Esophagus squamous epithelium (tissue), 5 donors: ENCODE measurements at regions not wholly inside any gene's neighbourhood (a gene's known extent, or its start where the extent isn't known, plus 50 kb on each side); places are given as distances from the start of the nearest gene placed in this dataset.

Source experiments
- DNase-seq: peaks from one replicate; lab custom pipeline; 2025; lab: John Stamatoyannopoulos, UW
- H3K27ac ChIP-seq, 4 donors: fragments of 200-600 bp; sonication (generic); one replicate each; pipeline ENCODE4 v1.5.1; 2016 to 2019; ENCODE audit warnings: mild to moderate bottlenecking in 1 of 4
- H3K27me3 ChIP-seq, 4 donors: fragments of 200-600 bp; sonication (generic); 1 replicate in 3 of 4; 2 replicates in 1 of 4; pipeline versions ENCODE4 v1.5.1 to v1.6.0; 2017 to 2021; ENCODE audit warnings: antibody characterized with exemption in 1 of 4
- H3K36me3 ChIP-seq, 3 donors: fragments of 200-600 bp; sonication (generic); one replicate each; pipeline ENCODE4 v1.5.1; 2016 to 2019
- H3K4me1 ChIP-seq, 3 donors: fragments of 200-600 bp; sonication (generic); one replicate each; pipeline ENCODE4 v1.5.1; 2017 to 2019
- H3K4me3 ChIP-seq, 4 donors: fragments of 200-600 bp; sonication (generic); 1 replicate in 3 of 4; 2 replicates in 1 of 4; pipeline ENCODE4 v1.5.1; 2016 to 2019; ENCODE audit warnings: mild to moderate bottlenecking in 2 of 4, moderate library complexity in 1 of 4
- H3K9me3 ChIP-seq, 3 donors: fragments of 200-600 bp; sonication (generic); one replicate each; pipeline ENCODE4 v1.5.1; 2016 to 2019
- CTCF ChIP-seq, 6 experiments: fragments of 450-650 bp in 4 of 6; fragments of 200-600 bp in 2 of 6; sonication (generic) in 2 of 6; IDR thresholded peaks; one replicate each; pipeline ENCODE4 v1.5.1; 2016 to 2019; ENCODE audit warnings: antibody characterized with exemption in 6 of 6, mild to moderate bottlenecking in 4 of 6, moderate library complexity in 4 of 6
- POLR2A ChIP-seq, 4 donors: fragments of 450-650 bp; IDR thresholded peaks; one replicate each; pipeline ENCODE4 v1.6.1; 2017; ENCODE audit warnings: antibody characterized with exemption in 4 of 4, mild to moderate bottlenecking in 4 of 4, moderate library complexity in 3 of 4
- WGBS, 2 donors: methylation state at CpG; one replicate each; pipeline ENCODE4 v1.1.5; 2018; 5-methylcytosine and 5-hydroxymethylcytosine counted together
- intact Hi-C: fragments of 100-400 bp; cut with DNase I; formaldehyde crosslinking; loops from one replicate; pipeline ENCODE4 v1.15.0; 2022
- donor health status: DM: yes; HTN: yes; CAD: no.

GRCh38 chr16:55406651-55407050 is 72.3 kb upstream of the MMP2 start:
- Histone ChIP-seq H3K27me3 (no peaks in the 10 kb centered on the region), H3K4me1 (peaks cover 0 to 8% (median 0%) of the 10 kb centered on the region in 3 donors), H3K36me3 (no peaks in the 10 kb centered on the region), H3K27ac (no peak overlapping the region), H3K9me3 (no peaks in the 10 kb centered on the region), H3K4me3 (no peak overlapping the region)
- intact Hi-C loops = no loop called here
- WGBS, 2 donors = 75 to 100% methylated on average over 1 to 2 of the region's 2 CpGs
- no peak for DNase-seq
- TF ChIP-seq CTCF (IDR thresholded peaks at IDR 0.05) = no peak
- no peak for TF ChIP-seq POLR2A (IDR thresholded peaks at IDR 0.05)

GRCh38 chr16:55408661-55409060 is 70.3 kb upstream of the MMP2 start:
- Histone ChIP-seq H3K27me3 (peaks cover 0 to 5% (median 0%) of the 10 kb centered on the region in 4 donors), H3K36me3 (no peaks in the 10 kb centered on the region), H3K9me3 (no peaks in the 10 kb centered on the region), H3K4me3 (no peak overlapping the region), H3K27ac (no peak overlapping the region), H3K4me1 (peaks cover 0 to 2% (median 0%) of the 10 kb centered on the region in 3 donors)
- no peak for TF ChIP-seq CTCF (IDR thresholded peaks at IDR 0.05)
- no peak for TF ChIP-seq POLR2A (IDR thresholded peaks at IDR 0.05)
- 71% methylated on average over 6 of the region's 6 CpGs for WGBS, 2 donors
- DNase-seq = no peak
- intact Hi-C loops = no loop called here

- no peaks in the 10 kb centered on the region for H3K36me3 ChIP-seq
- H3K4me1 ChIP-seq = no peaks in the 10 kb centered on the region
- WGBS, 2 donors = 50 to 77% methylated on average over 1 to 2 of the region's 3 CpGs
- H3K27ac ChIP-seq = no peak overlapping the region
- intact Hi-C loops = no loop called here
- no peak for DNase-seq
- TF ChIP-seq POLR2A (IDR thresholded peaks at IDR 0.05) (no peak), CTCF (IDR thresholded peaks at IDR 0.05) (no peak)
- H3K27me3 ChIP-seq = peaks cover 0 to 7% (median 0%) of the 10 kb centered on the region in 4 donors
- no peaks in the 10 kb centered on the region for H3K9me3 ChIP-seq
- H3K4me3 ChIP-seq = no peak overlapping the region
Measured at GRCh38 chr16:55411231-55411630, 67.8 kb upstream of the MMP2 start.

GRCh38 chr16:55418586-55418985 is 60.4 kb upstream of the MMP2 start:
- no peaks in the 10 kb centered on the region for H3K4me1 ChIP-seq
- no peak overlapping the region for H3K4me3 ChIP-seq
- peaks cover 0 to 47% (median 0%) of the 10 kb centered on the region in 4 donors for H3K27me3 ChIP-seq
- intact Hi-C loops = no loop called here
- no peak overlapping the region for H3K27ac ChIP-seq
- no peak for DNase-seq
- no peaks in the 10 kb centered on the region for H3K36me3 ChIP-seq
- WGBS, 2 donors = 20 to 45% methylated on average over 2 of the region's 2 CpGs
- H3K9me3 ChIP-seq = no peaks in the 10 kb centered on the region
- no peak for TF ChIP-seq POLR2A (IDR thresholded peaks at IDR 0.05)
- TF ChIP-seq CTCF (IDR thresholded peaks at IDR 0.05) = no peak

- no peak overlapping the region for H3K4me3 ChIP-seq
- no peak for DNase-seq
- no peaks in the 10 kb centered on the region for H3K36me3 ChIP-seq
- WGBS, 2 donors = 45 to 62% methylated on average over 8 to 9 of the region's 9 CpGs
- H3K27me3 ChIP-seq = peaks cover 0 to 46% (median 0%) of the 10 kb centered on the region in 4 donors
- intact Hi-C loops = no loop called here
- no peaks in the 10 kb centered on the region for H3K9me3 ChIP-seq
- no peak overlapping the region for H3K27ac ChIP-seq
- H3K4me1 ChIP-seq = no peaks in the 10 kb centered on the region
- TF ChIP-seq POLR2A (IDR thresholded peaks at IDR 0.05) = no peak
- no peak for TF ChIP-seq CTCF (IDR thresholded peaks at IDR 0.05)
Measured at GRCh38 chr16:55421226-55421625, 57.8 kb upstream of the MMP2 start.
